PC-9 (cell line): ENCODE measurements at regions not wholly inside any gene's neighbourhood (a gene's known extent, or its start where the extent isn't known, plus 50 kb on each side); places are given as distances from the start of the nearest gene placed in this dataset.

Source experiments
- EZH2 ChIP-seq: fragments of 200-600 bp; sonication (generic); IDR thresholded peaks from 2 replicates; pipeline ENCODE4 v1.8.0; 2017; ENCODE audit warnings: antibody characterized with exemption, low read depth
- TF ChIP-seq, protein P1 (sequence below): fragments of 200-600 bp; sonication (generic); conservative IDR thresholded peaks from 2 replicates; pipeline ENCODE4 v1.6.1; 2017; ENCODE audit warnings: mixed run types, antibody characterized with exemption, mild to moderate bottlenecking, moderate library complexity

DNA sequence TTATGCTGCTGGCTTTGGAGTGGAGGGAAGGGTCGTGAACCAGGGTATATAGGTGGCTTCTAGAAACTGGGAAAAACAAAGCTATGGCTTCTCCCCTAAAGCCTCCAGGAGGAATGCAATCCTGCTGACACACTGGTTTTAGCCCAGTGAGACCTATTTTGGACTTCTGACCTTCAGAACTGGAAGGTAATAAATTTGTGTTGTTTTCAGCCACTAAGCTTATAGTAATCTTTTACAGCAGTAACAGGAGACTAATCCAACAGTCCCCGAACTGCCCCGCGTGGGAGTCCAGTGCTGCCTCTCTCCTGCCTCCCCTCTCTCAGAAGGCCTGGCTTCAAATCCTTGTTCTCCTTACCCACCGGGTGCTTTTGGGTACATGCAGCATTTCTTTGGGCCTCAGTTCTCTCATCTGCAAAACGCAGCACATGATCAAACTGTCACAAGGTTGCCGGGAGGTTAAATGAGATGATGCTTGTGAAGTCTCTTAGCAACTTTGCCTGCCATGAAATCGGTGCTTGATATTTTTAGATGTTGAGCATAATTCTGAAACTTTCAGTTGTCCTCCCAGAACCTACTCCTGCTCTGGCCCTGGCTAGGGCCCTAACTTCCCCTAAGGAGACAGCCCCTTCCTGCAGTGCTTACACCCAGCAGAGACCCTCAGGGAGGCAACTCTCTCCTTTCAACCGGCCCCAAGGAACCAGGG, 127.3 kb upstream of the BOD1 start:
- TF ChIP-seq, protein P1, sequence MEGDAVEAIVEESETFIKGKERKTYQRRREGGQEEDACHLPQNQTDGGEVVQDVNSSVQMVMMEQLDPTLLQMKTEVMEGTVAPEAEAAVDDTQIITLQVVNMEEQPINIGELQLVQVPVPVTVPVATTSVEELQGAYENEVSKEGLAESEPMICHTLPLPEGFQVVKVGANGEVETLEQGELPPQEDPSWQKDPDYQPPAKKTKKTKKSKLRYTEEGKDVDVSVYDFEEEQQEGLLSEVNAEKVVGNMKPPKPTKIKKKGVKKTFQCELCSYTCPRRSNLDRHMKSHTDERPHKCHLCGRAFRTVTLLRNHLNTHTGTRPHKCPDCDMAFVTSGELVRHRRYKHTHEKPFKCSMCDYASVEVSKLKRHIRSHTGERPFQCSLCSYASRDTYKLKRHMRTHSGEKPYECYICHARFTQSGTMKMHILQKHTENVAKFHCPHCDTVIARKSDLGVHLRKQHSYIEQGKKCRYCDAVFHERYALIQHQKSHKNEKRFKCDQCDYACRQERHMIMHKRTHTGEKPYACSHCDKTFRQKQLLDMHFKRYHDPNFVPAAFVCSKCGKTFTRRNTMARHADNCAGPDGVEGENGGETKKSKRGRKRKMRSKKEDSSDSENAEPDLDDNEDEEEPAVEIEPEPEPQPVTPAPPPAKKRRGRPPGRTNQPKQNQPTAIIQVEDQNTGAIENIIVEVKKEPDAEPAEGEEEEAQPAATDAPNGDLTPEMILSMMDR = no peak
- no peak for TF ChIP-seq EZH2
